ENCODE measurements at regions not wholly inside any gene's neighbourhood (a gene's known extent, or its start where the extent isn't known, plus 50 kb on each side); places are given as distances from the start of the nearest gene placed in this dataset.
"Not testable (repeated sequence)": the region's sequence is repeated elsewhere in the genome, so short reads cannot be mapped to it uniquely, and the experiment has no call there.

DNA sequence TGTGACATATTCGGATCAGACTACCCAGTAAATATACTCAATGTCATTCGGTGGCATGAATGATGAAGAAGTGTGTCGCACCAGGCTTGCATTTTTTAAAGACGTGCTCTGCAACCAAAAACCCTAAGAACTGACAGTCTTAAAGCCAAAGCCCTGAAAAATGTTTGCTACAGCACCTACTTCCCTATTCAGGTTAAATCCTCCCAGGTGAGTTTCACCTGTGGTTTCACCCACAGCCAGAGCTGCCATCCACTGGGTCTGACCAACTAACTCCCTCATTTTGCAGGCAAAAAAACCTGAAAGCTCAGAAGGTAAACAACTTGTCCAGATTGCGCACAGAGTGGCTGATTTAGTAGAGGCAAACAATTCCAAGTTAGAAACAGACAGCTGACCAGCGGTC lies 222.3 kb upstream of the MGAT5 start:
- DNase-seq (ENCODE audit: low spot score): no peak
- ChIA-PET CTCF (no interaction called here), POLR2A (ENCODE audit: low non-redundant PET) (no interaction called here)
- no peaks in the 10 kb centered on the region for H3K9me3 ChIP-seq (ENCODE audit: low read depth, low read length, poor library complexity, severe bottlenecking)
- no peak overlapping the region for H3K4me3 ChIP-seq (ENCODE audit: low read depth, low read length, poor library complexity, severe bottlenecking)
- H3K27me3 ChIP-seq (replicated peaks; ENCODE audit: insufficient read depth, low read depth, low read length, poor library complexity): peaks cover 20% of the 10 kb centered on the region
- BruUV-seq (replicated peaks): no TSS peak
- H3K36me3 ChIP-seq (ENCODE audit: insufficient read depth, low read length, poor library complexity, severe bottlenecking): no peaks in the 10 kb centered on the region
- H3K4me1 ChIP-seq (ENCODE audit: insufficient read depth, low read length, poor library complexity, severe bottlenecking): no peaks in the 10 kb centered on the region
- no peak overlapping the region for H3K27ac ChIP-seq (ENCODE audit: low read depth, low read length, poor library complexity, severe bottlenecking)
- TF ChIP-seq EZH2 (IDR thresholded peaks at IDR 0.05; ENCODE audit: borderline replicate concordance, low read depth, low read length, poor library complexity, severe bottlenecking): no peak
- TF ChIP-seq, protein P1, sequence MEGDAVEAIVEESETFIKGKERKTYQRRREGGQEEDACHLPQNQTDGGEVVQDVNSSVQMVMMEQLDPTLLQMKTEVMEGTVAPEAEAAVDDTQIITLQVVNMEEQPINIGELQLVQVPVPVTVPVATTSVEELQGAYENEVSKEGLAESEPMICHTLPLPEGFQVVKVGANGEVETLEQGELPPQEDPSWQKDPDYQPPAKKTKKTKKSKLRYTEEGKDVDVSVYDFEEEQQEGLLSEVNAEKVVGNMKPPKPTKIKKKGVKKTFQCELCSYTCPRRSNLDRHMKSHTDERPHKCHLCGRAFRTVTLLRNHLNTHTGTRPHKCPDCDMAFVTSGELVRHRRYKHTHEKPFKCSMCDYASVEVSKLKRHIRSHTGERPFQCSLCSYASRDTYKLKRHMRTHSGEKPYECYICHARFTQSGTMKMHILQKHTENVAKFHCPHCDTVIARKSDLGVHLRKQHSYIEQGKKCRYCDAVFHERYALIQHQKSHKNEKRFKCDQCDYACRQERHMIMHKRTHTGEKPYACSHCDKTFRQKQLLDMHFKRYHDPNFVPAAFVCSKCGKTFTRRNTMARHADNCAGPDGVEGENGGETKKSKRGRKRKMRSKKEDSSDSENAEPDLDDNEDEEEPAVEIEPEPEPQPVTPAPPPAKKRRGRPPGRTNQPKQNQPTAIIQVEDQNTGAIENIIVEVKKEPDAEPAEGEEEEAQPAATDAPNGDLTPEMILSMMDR (conservative IDR thresholded peaks at IDR 0.05; ENCODE audit: low read depth, low read length): no peak
- intact Hi-C loops (cut with micrococcal nuclease; ENCODE audit: unreplicated experiment): no loop called here

DNA sequence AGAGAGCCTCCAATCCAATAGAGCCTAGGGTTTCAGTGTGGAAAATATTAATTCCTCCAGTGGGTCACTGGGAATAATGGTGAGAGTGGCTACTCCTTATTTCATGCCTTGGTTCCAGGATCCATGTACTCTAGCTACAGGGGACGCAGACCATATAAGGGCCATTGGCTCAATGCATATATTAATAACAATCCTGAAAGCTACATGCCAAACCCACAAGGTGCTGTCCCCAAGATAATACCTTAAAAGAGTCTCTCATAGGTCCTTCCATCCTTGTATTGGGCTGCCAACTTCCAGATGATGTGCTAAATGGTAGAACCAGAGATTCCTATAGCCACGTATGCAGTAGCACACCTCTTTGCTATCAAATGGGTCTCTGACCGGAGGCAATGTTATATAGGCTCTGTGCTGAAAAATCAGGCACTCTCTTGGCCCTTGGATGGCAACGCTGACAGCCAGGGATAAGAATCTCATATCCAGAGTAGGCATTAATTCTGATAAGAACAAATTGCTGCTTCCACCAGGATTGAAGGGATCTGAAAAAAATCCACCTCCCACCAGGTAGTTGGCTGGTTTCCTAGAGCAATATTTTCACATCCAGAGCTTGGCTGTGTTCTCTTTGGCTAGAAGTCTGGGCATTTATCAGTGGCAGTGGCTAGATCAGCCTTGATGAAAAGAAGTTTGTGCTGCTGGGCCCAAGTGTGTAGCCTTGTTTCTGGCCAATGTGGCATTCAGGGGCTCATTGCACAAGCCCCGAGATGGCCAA lies 218.1 kb upstream of the MGAT5 start:
- Histone ChIP-seq H3K4me3 (ENCODE audit: low read depth, low read length, poor library complexity, severe bottlenecking) (no peak overlapping the region), H3K36me3 (ENCODE audit: insufficient read depth, low read length, poor library complexity, severe bottlenecking) (no peaks in the 10 kb centered on the region), H3K4me1 (ENCODE audit: insufficient read depth, low read length, poor library complexity, severe bottlenecking) (no peaks in the 10 kb centered on the region), H3K27ac (ENCODE audit: low read depth, low read length, poor library complexity, severe bottlenecking) (no peak overlapping the region), H3K27me3 (replicated peaks; ENCODE audit: insufficient read depth, low read depth, low read length, poor library complexity) (peaks cover 15% of the 10 kb centered on the region), H3K9me3 (ENCODE audit: low read depth, low read length, poor library complexity, severe bottlenecking) (no peaks in the 10 kb centered on the region)
- DNase-seq (ENCODE audit: low spot score): no peak
- no TSS peak for BruUV-seq (replicated peaks)
- no peak for TF ChIP-seq EZH2 (IDR thresholded peaks at IDR 0.05; ENCODE audit: borderline replicate concordance, low read depth, low read length, poor library complexity, severe bottlenecking)
- TF ChIP-seq, protein P1 (conservative IDR thresholded peaks at IDR 0.05; ENCODE audit: low read depth, low read length): no peak
- intact Hi-C loops (cut with micrococcal nuclease; ENCODE audit: unreplicated experiment): no loop called here
- CTCF ChIA-PET: no interaction called here
- POLR2A ChIA-PET (ENCODE audit: low non-redundant PET): no interaction called here

DNA sequence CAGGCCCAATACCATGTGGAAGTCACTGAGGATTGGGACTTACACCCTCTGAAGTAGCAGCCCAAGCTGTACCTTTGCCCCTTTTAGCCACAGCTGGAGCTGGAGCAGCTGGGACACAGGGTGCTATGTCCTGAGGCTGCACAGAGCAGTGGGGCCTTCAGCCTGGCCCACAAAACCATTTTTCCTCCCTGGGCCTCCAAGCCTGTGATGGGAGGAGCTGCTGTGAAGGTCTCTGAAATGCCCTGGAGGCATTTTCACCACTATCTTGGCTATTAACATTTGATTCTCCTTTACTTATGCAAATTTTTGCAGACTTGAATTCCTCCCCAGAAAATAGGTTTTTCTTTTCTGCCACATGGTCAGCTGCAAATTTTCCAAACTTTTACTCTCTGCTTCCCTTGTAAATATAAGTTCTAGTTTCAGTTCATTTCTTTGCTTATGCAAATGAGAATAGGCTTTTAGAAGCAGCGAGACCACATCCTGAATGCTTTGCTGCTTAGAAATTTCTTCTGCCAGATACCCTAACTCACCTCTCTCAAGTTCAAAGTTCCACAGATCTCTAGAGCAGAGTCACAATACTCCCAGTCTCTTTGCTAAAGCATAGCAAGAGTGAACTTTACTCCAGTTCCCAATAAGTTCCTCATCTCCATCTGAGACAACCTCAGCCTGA lies 213.8 kb upstream of the MGAT5 start:
- Histone ChIP-seq H3K4me1 (ENCODE audit: insufficient read depth, low read length, poor library complexity, severe bottlenecking) (no peaks in the 10 kb centered on the region), H3K27ac (ENCODE audit: low read depth, low read length, poor library complexity, severe bottlenecking) (no peak overlapping the region), H3K4me3 (ENCODE audit: low read depth, low read length, poor library complexity, severe bottlenecking) (no peak overlapping the region), H3K36me3 (ENCODE audit: insufficient read depth, low read length, poor library complexity, severe bottlenecking) (no peaks in the 10 kb centered on the region), H3K27me3 (replicated peaks; ENCODE audit: insufficient read depth, low read depth, low read length, poor library complexity) (no peaks in the 10 kb centered on the region), H3K9me3 (ENCODE audit: low read depth, low read length, poor library complexity, severe bottlenecking) (no peaks in the 10 kb centered on the region)
- BruUV-seq (replicated peaks): no TSS peak
- no peak for DNase-seq (ENCODE audit: low spot score)
- TF ChIP-seq, protein P1 (conservative IDR thresholded peaks at IDR 0.05; ENCODE audit: low read depth, low read length): no peak
- TF ChIP-seq EZH2 (IDR thresholded peaks at IDR 0.05; ENCODE audit: borderline replicate concordance, low read depth, low read length, poor library complexity, severe bottlenecking): no peak
- ChIA-PET CTCF (no interaction called here), POLR2A (ENCODE audit: low non-redundant PET) (no interaction called here)
- intact Hi-C loops (cut with micrococcal nuclease; ENCODE audit: unreplicated experiment): no loop called here

DNA sequence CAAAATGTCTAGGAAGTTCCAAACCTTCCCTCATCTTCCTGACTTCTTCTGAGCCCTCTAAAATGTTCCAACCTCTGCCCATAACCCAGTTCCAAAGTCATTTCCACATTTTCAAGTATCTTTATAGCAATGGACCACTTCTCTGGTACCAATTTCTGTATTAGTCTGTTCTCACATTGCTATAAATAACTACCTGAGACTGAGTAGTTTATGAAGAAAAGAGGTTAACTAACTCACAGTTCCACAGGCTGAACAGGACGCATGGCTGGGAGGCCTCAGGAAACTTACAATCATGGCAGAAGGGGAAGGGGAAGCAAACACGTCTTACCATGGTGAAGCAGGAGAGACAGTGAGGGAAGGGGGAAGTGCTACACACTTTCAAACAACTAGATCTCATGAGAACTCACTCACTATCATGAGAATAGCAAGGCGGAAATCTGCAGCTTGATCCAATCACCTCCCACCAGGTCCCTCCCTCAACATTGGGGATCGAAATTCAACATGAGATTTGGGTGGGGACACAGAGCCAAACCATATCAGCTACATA lies 213.2 kb upstream of the MGAT5 start:
- H3K4me3 ChIP-seq (ENCODE audit: low read depth, low read length, poor library complexity, severe bottlenecking); DNase-seq (ENCODE audit: low spot score); BruUV-seq (replicated peaks): not testable (repeated sequence)

More for the DNA sequence above, 213.2 kb upstream of the MGAT5 start:
- CTCF ChIA-PET; POLR2A ChIA-PET (ENCODE audit: low non-redundant PET); H3K4me1 ChIP-seq (ENCODE audit: insufficient read depth, low read length, poor library complexity, severe bottlenecking); H3K27me3 ChIP-seq (replicated peaks; ENCODE audit: insufficient read depth, low read depth, low read length, poor library complexity); H3K9me3 ChIP-seq (ENCODE audit: low read depth, low read length, poor library complexity, severe bottlenecking); H3K36me3 ChIP-seq (ENCODE audit: insufficient read depth, low read length, poor library complexity, severe bottlenecking); H3K27ac ChIP-seq (ENCODE audit: low read depth, low read length, poor library complexity, severe bottlenecking); intact Hi-C loops (cut with micrococcal nuclease; ENCODE audit: unreplicated experiment): not testable (repeated sequence)

All from A673 (cell line).